Ovary (tissue), 7 donors: ENCODE measurements at regions not wholly inside any gene's neighbourhood (a gene's known extent, or its start where the extent isn't known, plus 50 kb on each side); places are given as distances from the start of the nearest gene placed in this dataset.
"Not testable (repeated sequence)": the region's sequence is repeated elsewhere in the genome, so short reads cannot be mapped to it uniquely, and the experiment has no call there.

Source experiments
- DNase-seq, 5 donors: peaks; one replicate each; pipeline ENCODE4 v3.0.0-alpha.2; 2019 to 2020
- H3K27ac ChIP-seq, 2 donors: fragments of 200-600 bp; one replicate each; pipeline versions ENCODE4 v1.5.1 to v1.8.0; 2019 to 2022
- H3K27me3 ChIP-seq: fragments of 200-600 bp; one replicate; pipeline ENCODE4 v1.8.0; 2022
- H3K36me3 ChIP-seq: fragments of 200-600 bp; sonication (generic); one replicate; pipeline ENCODE4 v1.5.1; 2019
- H3K4me1 ChIP-seq: one replicate; pipeline ENCODE4 v1.8.1; 2013; ENCODE audit warnings: mild to moderate bottlenecking, moderate library complexity; ENCODE audit not compliant: insufficient read depth
- H3K4me3 ChIP-seq: fragments of 200-600 bp; sonication (generic); one replicate; pipeline ENCODE4 v1.5.1; 2017
- H3K9me3 ChIP-seq, 2 donors: fragments of 200-600 bp in 1 of 2; sonication (generic) in 1 of 2; one replicate each; pipeline versions ENCODE4 v1.5.1 to v1.8.1; 2013 to 2019; ENCODE audit warnings: mild to moderate bottlenecking in 1 of 2, moderate library complexity in 1 of 2
- EP300 ChIP-seq: sonication (generic); formaldehyde crosslinking; IDR thresholded peaks from one replicate; pipeline ENCODE4 v1.6.1; 2017; ENCODE audit warnings: antibody characterized with exemption
- POLR2A ChIP-seq: fragments of 450-650 bp; IDR thresholded peaks from one replicate; pipeline ENCODE4 v1.6.1; 2017; ENCODE audit warnings: antibody characterized with exemption, mild to moderate bottlenecking, moderate library complexity
- WGBS, 3 donors: extraction: QIAGEN DNeasy Blood & Tissue Kit in 1 of 3; methylation state at CpG; one replicate each; pipeline versions ENCODE4 v1.1.5 to v1.1.7; 2013 to 2017; 5-methylcytosine and 5-hydroxymethylcytosine counted together
- intact Hi-C, 4 donors: fragments of 100-400 bp; cut with DNase I; formaldehyde crosslinking; loops; one replicate each; pipeline versions ENCODE4 v1.11.0 to v1.15.1; 2022 to 2023
- TF ChIP-seq, protein P1 (sequence below), 3 donors: fragments of 450-650 bp in 2 of 3; fragments of 200-600 bp in 1 of 3; IDR thresholded peaks; one replicate each; pipeline versions ENCODE4 v1.5.1 to v1.8.0; 2016 to 2022; ENCODE audit warnings: antibody characterized with exemption in 3 of 3, mild to moderate bottlenecking in 1 of 3
- donor health status: DM: no; HTN: no; CAD: no; lungs with moderate emphysema.
- donor health status: DM: no; HTN: no; CAD: no.
- donor health status: Bipolar disorder and iron deficiency.
- donor health status: DM: no; HTN: no; CAD: no.
- donor health status: DM: yes; HTN: yes; CAD: no.

- no peak overlapping the region for H3K4me3 ChIP-seq
- H3K36me3 ChIP-seq = no peaks in the 10 kb centered on the region
- 73 to 86% (median 81%) methylated on average over 1 of the region's 1 CpG for WGBS, 3 donors
- no peak for DNase-seq
- intact Hi-C loops = no loop called here
- H3K27me3 ChIP-seq = no peaks in the 10 kb centered on the region
- H3K27ac ChIP-seq = no peak overlapping the region
- no peaks in the 10 kb centered on the region for H3K9me3 ChIP-seq
- TF ChIP-seq POLR2A = no peak
- TF ChIP-seq, protein P1, sequence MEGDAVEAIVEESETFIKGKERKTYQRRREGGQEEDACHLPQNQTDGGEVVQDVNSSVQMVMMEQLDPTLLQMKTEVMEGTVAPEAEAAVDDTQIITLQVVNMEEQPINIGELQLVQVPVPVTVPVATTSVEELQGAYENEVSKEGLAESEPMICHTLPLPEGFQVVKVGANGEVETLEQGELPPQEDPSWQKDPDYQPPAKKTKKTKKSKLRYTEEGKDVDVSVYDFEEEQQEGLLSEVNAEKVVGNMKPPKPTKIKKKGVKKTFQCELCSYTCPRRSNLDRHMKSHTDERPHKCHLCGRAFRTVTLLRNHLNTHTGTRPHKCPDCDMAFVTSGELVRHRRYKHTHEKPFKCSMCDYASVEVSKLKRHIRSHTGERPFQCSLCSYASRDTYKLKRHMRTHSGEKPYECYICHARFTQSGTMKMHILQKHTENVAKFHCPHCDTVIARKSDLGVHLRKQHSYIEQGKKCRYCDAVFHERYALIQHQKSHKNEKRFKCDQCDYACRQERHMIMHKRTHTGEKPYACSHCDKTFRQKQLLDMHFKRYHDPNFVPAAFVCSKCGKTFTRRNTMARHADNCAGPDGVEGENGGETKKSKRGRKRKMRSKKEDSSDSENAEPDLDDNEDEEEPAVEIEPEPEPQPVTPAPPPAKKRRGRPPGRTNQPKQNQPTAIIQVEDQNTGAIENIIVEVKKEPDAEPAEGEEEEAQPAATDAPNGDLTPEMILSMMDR (IDR thresholded peaks at IDR 0.05) = no peak
- no peak for TF ChIP-seq EP300
- H3K4me1 ChIP-seq = no peaks in the 10 kb centered on the region
These were observed 106.2 kb downstream of the PLPPR4 start for GRCh38 chr1:99370476-99370875.

- Histone ChIP-seq H3K36me3 (no peaks in the 10 kb centered on the region), H3K4me1 (no peaks in the 10 kb centered on the region), H3K4me3 (no peak overlapping the region), H3K27ac (no peak overlapping the region), H3K27me3 (no peaks in the 10 kb centered on the region), H3K9me3 (no peaks in the 10 kb centered on the region)
- TF ChIP-seq POLR2A (no peak), EP300 (no peak)
- TF ChIP-seq, protein P1 (IDR thresholded peaks at IDR 0.05) = no peak
- 79 to 90% (median 85%) methylated on average over 1 of the region's 1 CpG for WGBS, 3 donors
- intact Hi-C loops = no loop called here
- DNase-seq = no peak
These were observed 107.1 kb downstream of the PLPPR4 start for GRCh38 chr1:99371413-99371812.

- Histone ChIP-seq H3K36me3 (no peaks in the 10 kb centered on the region), H3K4me1 (no peaks in the 10 kb centered on the region), H3K27me3 (no peaks in the 10 kb centered on the region), H3K4me3 (no peak overlapping the region), H3K27ac (no peak overlapping the region), H3K9me3 (no peaks in the 10 kb centered on the region)
- no peak for DNase-seq
- WGBS, 3 donors = 77 to 87% (median 80%) methylated on average over 9 of the region's 9 CpGs
- no peak for TF ChIP-seq POLR2A
- TF ChIP-seq, protein P1 (IDR thresholded peaks at IDR 0.05) = no peak
- no peak for TF ChIP-seq EP300
- intact Hi-C loops = no loop called here
These were observed 109.8 kb downstream of the PLPPR4 start for GRCh38 chr1:99374109-99374508.

DNA sequence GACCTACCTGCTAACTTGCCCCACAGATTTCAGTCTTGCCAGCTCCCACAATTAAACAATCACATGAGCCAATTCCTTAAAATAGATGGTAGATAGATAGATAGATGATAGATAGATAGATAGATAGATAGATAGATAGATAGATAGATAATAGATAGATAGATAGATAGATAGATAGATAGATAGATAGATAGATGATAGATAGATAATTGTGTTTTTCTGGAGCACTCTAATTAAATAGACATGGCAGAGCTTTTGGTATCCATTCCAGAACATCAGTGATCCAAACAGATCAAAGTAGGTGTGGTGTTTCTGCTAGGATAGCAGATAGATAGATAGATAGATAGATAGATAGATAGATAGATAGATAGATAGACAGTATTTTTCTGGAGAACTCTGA is 110.4 kb downstream of the PLPPR4 start:
- intact Hi-C loops = not testable (repeated sequence)

DNA sequence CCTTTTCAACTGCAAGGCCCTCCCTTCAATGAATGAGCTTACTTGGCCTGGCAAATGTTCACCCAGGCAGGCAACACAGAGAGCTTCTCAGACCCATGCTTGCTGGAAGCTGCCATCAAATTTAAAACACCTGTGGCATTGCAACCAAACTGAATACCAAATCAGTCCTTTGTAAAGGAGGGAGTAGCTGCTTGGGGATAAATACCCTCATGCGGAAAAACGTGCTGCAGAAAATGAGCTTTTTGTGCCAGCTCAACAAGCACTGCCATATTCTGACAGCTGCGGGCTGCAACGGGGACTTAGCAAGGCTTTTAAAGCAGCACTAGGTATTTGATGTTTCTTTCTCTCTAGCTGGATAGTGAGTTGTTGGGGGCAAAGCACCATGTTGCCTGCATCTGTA is 119.7 kb downstream of the PLPPR4 start:
- intact Hi-C loops = no loop called here
- H3K4me3 ChIP-seq = no peak overlapping the region
- no peak for DNase-seq
- 75 to 80% (median 79%) methylated on average over 4 of the region's 4 CpGs for WGBS, 3 donors
- H3K36me3 ChIP-seq = no peaks in the 10 kb centered on the region
- H3K9me3 ChIP-seq = no peaks in the 10 kb centered on the region
- H3K27ac ChIP-seq = no peak overlapping the region
- no peaks in the 10 kb centered on the region for H3K4me1 ChIP-seq
- no peaks in the 10 kb centered on the region for H3K27me3 ChIP-seq
- no peak for TF ChIP-seq POLR2A
- TF ChIP-seq, protein P1 (IDR thresholded peaks at IDR 0.05) = no peak
- TF ChIP-seq EP300 = no peak

More for the DNA sequence above, 110.4 kb downstream of the PLPPR4 start:
- H3K9me3 ChIP-seq, H3K27me3 ChIP-seq, H3K4me3 ChIP-seq, DNase-seq, H3K4me1 ChIP-seq, H3K27ac ChIP-seq, H3K36me3 ChIP-seq: not testable (repeated sequence)
